ENCODE measurements at regions not wholly inside any gene's neighbourhood (a gene's known extent, or its start where the extent isn't known, plus 50 kb on each side); places are given as distances from the start of the nearest gene placed in this dataset.
"Not testable (repeated sequence)": the region's sequence is repeated elsewhere in the genome, so short reads cannot be mapped to it uniquely, and the experiment has no call there.

DNA sequence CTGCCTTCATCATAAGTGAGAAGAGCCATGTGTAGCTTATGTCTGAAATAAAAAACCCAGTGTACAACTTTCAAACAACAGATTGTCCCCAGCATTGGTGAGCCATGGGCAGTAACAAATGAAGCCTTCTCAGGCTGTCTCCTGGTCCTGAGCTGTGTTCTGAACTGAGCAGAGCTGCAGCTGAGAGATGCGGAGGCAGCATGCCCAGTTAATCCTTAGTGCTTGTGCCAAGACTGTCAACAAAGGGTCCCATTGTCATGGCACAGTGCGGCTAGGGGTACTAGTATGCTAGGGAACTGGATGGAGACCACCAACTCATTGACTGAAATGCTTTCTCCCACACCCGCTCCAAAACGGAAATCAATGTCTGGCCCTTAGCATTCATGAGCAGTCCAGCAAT lies 154.3 kb downstream of the RMST start:
- no peak for DNase-seq

DNA sequence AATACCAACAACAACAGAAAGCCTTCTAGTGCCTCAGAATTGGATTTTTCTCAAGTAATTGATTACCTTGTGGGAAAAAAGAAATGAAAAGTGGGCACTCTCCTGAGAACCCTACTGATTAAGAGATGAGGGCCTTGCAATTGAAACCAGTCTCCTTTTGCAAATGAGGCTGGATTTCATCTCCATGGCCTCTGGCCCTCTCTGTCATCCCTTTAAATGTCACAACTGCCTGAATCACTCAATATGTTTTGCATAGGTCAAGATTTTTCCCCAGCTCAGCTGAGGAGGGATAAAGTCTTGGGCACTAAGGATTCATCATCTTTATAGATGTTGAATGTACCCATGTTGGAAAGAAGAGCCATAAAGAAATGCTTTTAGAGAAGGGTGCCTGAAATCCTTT lies 166.4 kb downstream of the RMST start:
- no peak for DNase-seq

- DNase-seq = no peak
Observed at GRCh38 chr12:97629382-97629781, 166.8 kb downstream of the RMST start.

- no peak for DNase-seq
Observed at GRCh38 chr12:97630356-97630755, 167.8 kb downstream of the RMST start.

DNA sequence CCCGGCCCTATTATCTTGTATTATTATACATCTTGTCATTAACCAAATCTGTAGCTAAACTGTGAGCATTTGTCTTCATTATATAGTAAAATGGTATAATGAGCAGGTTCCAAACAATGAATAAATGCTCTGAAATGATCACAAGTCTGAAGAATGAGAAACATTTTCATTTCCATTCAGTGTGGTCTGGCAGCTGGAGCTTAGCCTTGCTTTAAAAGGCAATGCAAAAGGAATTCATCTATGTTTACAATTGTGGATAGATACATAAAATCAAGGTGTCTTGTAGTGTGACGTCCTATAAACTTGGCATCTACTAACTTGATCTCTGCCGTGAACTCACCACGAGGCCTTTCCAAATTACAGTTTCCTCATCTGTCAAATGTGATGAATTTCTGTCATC lies 168.3 kb downstream of the RMST start:
- no peak for DNase-seq

DNA sequence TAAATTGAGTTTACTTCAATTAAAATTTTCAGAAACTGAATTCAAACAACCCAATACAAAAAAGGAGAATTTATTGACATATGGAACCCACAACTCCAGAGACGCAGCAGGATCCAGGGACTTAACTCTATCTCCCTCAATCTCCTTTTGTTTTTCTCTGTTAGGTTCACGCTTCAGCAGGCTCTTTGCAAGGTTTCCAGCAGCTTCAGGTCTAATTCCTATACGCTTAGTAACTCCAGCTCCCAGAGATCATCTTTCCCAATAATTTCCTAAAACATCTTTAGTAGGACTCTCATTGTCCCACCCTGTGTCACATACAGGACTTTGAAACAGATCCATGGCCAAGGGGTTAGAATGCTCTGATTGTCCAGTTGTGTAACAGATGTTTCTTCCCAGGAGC lies 175.2 kb downstream of the RMST start:
- DNase-seq = no peak

GRCh38 chr12:97638739-97639138 lies 176.1 kb downstream of the RMST start:
- peak in 1 of 2 experiments; percentile 8 for DNase-seq

DNA sequence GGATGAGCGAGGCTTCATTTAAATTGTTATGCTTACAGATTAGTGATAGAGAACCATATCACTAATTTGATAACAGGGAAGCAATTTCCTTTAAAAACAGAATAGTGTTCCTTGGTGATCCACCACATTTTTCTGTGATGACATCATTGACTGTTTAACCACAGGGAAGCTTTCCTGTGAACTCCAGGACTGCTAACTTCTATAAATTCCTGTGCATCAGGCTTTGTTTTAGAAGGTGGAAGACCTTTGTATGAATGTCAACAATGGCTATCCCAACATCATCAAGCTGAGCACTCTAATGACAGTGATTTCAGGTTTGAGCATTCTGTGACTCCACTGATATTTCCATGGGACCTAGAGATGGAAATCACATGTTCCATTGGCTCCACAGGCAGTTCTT lies 177.1 kb downstream of the RMST start:
- no peak for DNase-seq

DNA sequence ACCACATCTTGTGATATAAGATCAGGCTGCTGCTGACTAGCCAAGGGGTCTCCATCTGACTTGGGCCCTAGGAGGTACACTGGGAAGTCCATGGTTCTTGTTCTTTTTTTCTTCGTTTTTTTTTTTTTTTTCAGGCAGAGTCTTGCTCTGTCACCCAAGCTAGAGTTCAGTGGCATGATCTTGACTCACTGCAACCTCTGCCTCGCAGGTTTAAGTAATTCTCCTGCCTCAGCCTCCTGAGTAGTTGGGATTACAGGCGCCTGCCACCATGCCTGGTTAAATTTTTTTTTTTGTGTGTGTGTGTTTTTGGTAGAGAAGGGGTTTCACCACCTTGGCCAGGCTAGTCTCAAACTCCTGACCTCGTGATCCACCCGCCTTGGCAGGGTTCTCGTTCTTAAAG lies 178.2 kb downstream of the RMST start:
- no peak for DNase-seq

DNA sequence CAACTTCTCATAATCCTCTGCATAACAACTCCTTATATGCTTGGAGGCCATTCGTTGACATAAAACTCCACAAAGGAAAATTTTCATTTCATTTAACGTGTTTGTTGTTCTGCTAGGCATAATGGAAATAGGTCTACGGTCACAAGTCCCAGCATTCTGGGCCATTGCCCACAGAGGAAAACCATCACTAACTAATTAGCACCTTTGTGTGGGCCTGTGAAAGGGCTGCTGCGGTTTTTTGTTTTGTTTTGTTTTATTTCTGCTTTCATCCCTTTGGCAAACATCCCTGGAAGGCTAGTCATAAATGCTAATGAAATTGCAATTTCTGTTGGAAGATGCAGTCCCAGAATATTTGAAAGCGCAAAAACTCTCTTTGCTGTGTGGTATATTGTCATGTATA lies 180.3 kb downstream of the RMST start:
- no peak for DNase-seq

DNA sequence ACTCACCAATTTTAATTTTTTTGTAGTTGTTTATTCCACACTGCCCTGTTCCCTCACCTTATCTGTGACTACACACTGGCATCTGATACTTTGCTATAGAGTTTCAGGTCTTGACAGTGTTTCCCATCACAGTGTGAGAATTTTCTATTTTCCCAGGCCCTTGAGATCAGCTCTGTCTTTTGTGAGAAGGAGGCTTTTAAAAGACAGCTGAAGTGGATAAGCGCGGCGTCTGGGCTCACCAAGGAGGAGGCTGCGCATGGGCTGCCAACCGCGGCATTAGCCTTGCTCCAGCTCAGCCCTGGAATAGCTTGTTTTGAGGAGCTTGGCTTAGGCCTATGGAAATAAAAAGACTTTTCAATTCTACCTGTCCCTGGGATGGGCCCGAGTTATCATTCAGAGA lies 181.3 kb downstream of the RMST start:
- DNase-seq = peak in 1 of 2 experiments; percentile 73

DNA sequence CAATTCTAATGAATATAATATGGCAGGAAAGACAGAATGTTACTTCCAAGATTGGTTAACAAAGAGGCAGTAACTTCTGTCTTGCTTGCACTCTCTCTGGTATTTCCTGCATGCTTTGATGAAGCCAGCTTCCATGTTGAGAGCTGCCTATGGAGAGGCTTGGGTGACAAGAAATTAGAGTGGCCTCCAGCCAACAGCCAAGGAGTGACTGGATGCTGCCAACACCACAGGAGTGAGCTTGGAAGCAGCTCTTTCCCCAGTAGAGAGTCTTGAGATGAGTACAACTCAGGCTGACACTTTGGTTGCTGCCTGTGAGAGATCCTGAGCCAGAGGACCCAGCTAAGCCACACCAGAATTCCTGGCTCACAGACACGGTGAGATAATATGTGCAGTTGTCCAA lies 183.1 kb downstream of the RMST start:
- DNase-seq = no peak

DNA sequence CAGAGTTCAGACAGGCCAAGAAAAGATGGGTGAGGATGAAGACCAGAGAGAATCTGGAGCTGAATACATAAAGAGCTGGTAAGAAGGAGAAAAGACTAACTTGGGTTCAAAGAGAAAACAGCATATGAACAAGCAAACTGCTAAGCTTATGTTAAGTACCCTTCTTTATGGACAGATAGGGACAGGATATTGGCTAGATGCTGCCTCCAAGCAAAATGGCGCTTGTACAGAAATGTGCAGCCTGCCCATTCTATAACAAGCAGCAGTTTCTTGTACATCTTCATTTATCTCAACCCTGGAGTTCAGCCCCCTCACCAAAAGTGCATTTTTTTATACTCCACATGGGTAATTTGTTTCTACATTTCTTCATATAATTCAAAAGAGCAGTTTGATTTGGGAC lies 184.5 kb downstream of the RMST start:
- DNase-seq = no peak

DNA sequence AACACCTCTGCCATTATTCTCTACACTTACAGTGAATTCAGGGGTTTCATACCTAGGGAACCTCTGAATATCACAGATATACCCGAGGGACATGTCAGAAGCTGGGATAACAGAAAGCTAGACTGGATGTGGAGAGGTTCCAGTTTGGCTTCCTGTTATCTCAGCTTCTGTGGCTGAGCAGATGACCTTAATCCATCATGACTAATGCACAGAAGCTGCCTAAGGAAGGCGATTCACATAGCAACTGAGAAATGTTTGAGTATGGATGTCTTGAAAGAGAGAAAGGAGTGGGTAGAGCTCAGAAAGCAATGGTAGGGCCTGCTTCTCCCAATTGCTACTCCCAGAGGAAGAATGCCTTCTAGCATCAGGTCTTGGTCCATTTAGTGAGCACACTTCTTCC lies 187.6 kb downstream of the RMST start:
- no peak for DNase-seq

GRCh38 chr12:97656548-97656947 lies 193.9 kb downstream of the RMST start:
- not testable (repeated sequence) for DNase-seq

DNA sequence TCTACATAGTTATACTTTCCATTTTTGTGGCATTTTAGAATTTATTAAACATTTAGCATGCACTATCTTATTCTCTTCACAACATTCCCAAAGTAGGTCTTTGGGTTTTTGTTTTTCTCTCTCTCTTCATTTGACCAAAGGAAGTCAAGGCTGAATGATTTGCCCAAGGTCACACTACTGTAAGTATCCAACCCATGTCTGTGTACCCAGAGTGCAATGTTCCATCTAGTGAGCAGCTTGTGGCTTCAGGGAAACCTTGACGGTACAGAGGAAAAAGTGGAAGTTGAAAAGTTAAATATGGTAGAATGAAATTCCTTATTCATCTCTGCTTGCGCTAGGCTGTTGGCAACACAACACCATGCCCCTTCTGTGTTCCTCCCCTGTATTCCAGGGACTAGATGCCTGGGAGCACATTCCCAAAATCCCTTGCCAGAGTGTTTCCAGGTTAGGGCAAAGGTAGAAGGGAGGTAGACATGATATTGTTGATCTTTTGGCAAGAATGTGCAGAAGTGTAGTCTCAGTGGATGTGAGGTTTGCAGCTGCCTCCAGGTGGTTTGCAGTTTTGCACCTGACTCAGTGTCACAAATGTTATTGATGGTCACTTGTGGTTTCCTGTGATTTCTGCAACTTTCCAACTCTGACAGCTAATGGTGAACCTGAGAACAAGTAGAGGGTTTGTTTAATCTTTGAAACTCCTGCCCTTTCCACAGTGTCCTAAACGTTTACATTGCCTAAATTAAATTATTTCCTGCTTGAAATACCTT lies 196.7 kb downstream of the RMST start:
- DNase-seq = no peak

GRCh38 chr12:97666263-97666662 lies 203.7 kb downstream of the RMST start:
- no peak for DNase-seq

GRCh38 chr12:97672870-97673269 lies 210.3 kb downstream of the RMST start:
- DNase-seq = no peak

DNA sequence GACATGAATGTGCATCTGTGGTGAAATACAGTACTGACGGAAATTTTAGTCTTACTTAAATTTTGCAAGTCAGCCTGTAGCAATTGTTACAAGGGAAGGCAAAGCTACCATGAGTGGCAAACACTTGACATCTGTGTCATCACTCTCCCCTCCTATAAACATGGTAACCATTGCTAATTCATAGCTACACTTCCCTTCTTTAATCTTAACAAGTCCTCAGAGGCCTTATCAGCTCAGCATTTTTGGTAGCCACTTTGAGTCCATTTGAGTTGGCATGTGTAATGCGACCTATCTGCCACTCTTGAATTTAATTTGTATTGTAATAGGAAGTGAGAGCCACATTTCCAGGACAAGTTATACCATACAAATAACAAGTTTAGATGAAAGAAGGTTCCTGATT lies 218.1 kb downstream of the RMST start:
- DNase-seq = no peak

- DNase-seq = no peak
Observed at GRCh38 chr12:97681612-97682504, 219.3 kb downstream of the RMST start.

DNA sequence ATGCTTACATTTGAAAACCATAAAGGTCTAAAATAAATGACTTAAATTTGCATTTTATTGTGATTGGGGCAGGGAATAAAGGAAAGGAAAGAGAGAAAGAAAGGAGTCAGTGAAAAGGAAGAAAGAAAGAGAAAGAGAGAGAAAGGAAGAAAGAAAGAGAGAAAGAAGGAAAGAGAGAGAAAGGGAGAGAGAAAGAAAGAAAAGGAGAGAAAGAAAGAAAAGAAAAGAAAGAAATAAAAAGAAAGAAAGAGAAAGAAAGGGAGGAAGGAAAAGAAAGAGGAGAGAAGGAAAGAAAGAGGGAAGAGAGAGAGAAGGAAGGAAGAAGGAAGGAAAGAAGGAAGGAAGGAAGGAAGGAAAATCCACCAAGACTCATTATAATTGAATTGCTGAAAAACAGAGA lies 222.8 kb downstream of the RMST start:
- no peak for DNase-seq

DNA sequence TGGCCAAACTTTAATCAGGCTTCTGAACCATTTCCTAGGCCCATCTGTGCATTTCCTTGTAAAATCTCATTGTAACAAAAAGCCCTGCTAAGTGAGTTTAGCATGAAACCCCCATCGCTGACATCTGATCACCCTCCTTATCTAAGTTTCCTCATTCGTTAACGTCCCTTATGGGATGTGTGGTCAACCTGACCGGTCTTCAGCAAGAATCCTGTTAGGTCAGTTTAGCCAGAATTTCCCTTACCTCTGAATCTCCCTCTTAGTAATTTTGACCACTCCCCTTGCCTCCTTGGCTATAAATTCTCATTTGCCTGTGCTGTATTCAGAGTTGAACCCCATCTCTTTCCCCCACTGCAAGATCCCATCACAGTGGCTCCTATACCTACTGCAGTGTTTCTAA lies 239.3 kb downstream of the RMST start:
- no peak for DNase-seq

GRCh38 chr12:97711392-97711791 lies 248.8 kb downstream of the RMST start:
- no peak for DNase-seq

DNA sequence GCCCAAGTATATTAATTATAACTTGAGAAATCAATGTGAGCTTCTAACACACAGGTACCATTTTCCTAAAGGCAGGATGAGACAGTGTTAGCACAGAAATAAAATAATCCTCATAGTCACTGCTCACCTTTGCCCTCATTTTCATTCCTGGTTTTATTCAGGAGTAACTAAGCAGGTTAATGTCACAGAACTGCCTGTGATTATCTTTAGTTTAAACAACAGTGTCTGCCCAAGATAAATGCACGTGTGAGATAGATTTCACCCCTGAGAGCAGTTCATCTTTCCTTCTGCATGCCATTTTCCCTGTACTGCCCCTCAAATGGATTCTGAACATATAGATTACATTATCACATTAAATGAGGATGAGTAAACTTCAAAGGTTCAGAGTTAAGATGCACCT lies 250.7 kb downstream of the RMST start:
- DNase-seq = no peak

Measured in NCI-H187 (cell line).